HepG2 (cell line): ENCODE measurements at regions not wholly inside any gene's neighbourhood (a gene's known extent, or its start where the extent isn't known, plus 50 kb on each side); places are given as distances from the start of the nearest gene placed in this dataset.

Experiments
- ARID3A ChIP-seq: IDR thresholded peaks from 2 replicates; pipeline ENCODE4 v1.6.1; 2012; ENCODE audit warnings: low read depth, low read length, improper control_type of control experiment
- ATF1 ChIP-seq: IDR thresholded peaks from 2 replicates; pipeline ENCODE4 v1.6.1; 2016; ENCODE audit warnings: mild to moderate bottlenecking, control low read depth
- CEBPG ChIP-seq: IDR thresholded peaks from 2 replicates; pipeline ENCODE4 v1.6.1; 2016
- GMEB1 ChIP-seq: sonication (generic); formaldehyde crosslinking; IDR thresholded peaks from 2 replicates; pipeline ENCODE4 v1.5.1; 2020; ENCODE audit warnings: missing genetic modification reagents, mild to moderate bottlenecking, borderline replicate concordance
- HINFP ChIP-seq: sonication (generic); formaldehyde crosslinking; IDR thresholded peaks from 2 replicates; pipeline ENCODE4 v1.4.0; 2020; ENCODE audit warnings: low read depth, mild to moderate bottlenecking, missing genetic modification reagents
- KDM3A ChIP-seq: IDR thresholded peaks from 2 replicates; pipeline ENCODE4 v1.6.1; 2018; ENCODE audit warnings: low read depth, missing compliant biosample characterization
- MED1 ChIP-seq: sonication (generic); formaldehyde crosslinking; IDR thresholded peaks from 2 replicates; pipeline ENCODE4 v1.4.0; 2020; ENCODE audit warnings: missing genetic modification reagents
- NONO ChIP-seq, 2 experiments: fragments of 450-650 bp in 1 of 2; sonication (generic) in 1 of 2; formaldehyde crosslinking in 1 of 2; IDR thresholded peaks in 1 of 2; conservative IDR thresholded peaks in 1 of 2; 2 replicates each; pipeline versions ENCODE4 v1.6.1 to v1.8.0; 2017 to 2022; ENCODE audit warnings: mild to moderate bottlenecking in 1 of 2, missing genetic modification reagents in 1 of 2, moderate library complexity in 1 of 2
- ONECUT2 ChIP-seq: sonication (generic); formaldehyde crosslinking; IDR thresholded peaks from 2 replicates; pipeline ENCODE4 v1.4.0; 2020; ENCODE audit warnings: missing genetic modification reagents
- TERF1 ChIP-seq: sonication (generic); formaldehyde crosslinking; IDR thresholded peaks from 2 replicates; pipeline ENCODE4 v1.8.0; 2022; ENCODE audit warnings: mild to moderate bottlenecking, missing genetic modification reagents, moderate library complexity
- ZFYVE20 ChIP-seq: sonication (generic); formaldehyde crosslinking; IDR thresholded peaks from 2 replicates; pipeline ENCODE4 v1.8.0; 2023; ENCODE audit warnings: low read depth, mild to moderate bottlenecking, moderate library complexity, missing genetic modification reagents, borderline replicate concordance
- ZMAT5 ChIP-seq: sonication (generic); formaldehyde crosslinking; IDR thresholded peaks from 2 replicates; pipeline ENCODE4 v1.5.0; 2020; ENCODE audit warnings: mild to moderate bottlenecking, low read depth, missing genetic modification reagents, borderline replicate concordance
- ZMYM3 ChIP-seq: sonication (generic); formaldehyde crosslinking; IDR thresholded peaks from 2 replicates; pipeline ENCODE4 v1.5.1; 2020; ENCODE audit warnings: mild to moderate bottlenecking, missing genetic modification reagents
- ZNF207 ChIP-seq: fragments of 450-650 bp; IDR thresholded peaks from 2 replicates; pipeline ENCODE4 v1.6.1; 2016; ENCODE audit warnings: antibody characterized with exemption, borderline replicate concordance
- ZNF558 ChIP-seq: sonication (generic); formaldehyde crosslinking; IDR thresholded peaks from 2 replicates; pipeline ENCODE4 v1.9.0; 2022; ENCODE audit warnings: mild to moderate bottlenecking, missing genetic modification reagents, borderline replicate concordance
- ZNF652 ChIP-seq: IDR thresholded peaks from 2 replicates; pipeline ENCODE4 v1.6.1; 2016; ENCODE audit warnings: low read depth, borderline replicate concordance
- ZNF660 ChIP-seq: sonication (generic); formaldehyde crosslinking; IDR thresholded peaks from 2 replicates; pipeline ENCODE4 v1.5.1; 2020; ENCODE audit warnings: mild to moderate bottlenecking, low read depth, missing genetic modification reagents, borderline replicate concordance
- ZXDC ChIP-seq: sonication (generic); formaldehyde crosslinking; IDR thresholded peaks from 2 replicates; pipeline ENCODE4 v1.5.0; 2020; ENCODE audit warnings: mild to moderate bottlenecking, missing genetic modification reagents

- TF ChIP-seq TERF1 (peak; percentile 99), NONO (IDR thresholded peaks at IDR 0.05) (no peak), NONO (CRISPR knock-in tag; conservative IDR thresholded peaks at IDR 0.05) (peak; percentile 98), ZMAT5 (CRISPR knock-in tag) (peak; percentile 97), ZMYM3 (CRISPR knock-in tag) (peak; percentile 36; the same call in 1 of the 2 replicates), ZNF558 (CRISPR knock-in tag) (peak; percentile 100; the same call in 1 of the 2 replicates), ZNF660 (CRISPR knock-in tag) (peak; percentile 99), HINFP (peak; percentile 96; the same call in 1 of the 2 replicates), CEBPG (CRISPR knock-in tag) (peak; percentile 66), ONECUT2 (CRISPR knock-in tag) (peak; percentile 90), ZNF652 (CRISPR knock-in tag) (peak; percentile 59; the same call in 1 of the 2 replicates), MED1 (CRISPR knock-in tag) (peak; percentile 94), ZNF207 (no peak), GMEB1 (CRISPR knock-in tag) (peak; percentile 87), ARID3A (no peak), ZFYVE20 (peak; percentile 100), ATF1 (CRISPR knock-in tag) (no peak), ZXDC (CRISPR knock-in tag) (peak; percentile 99), KDM3A (CRISPR knock-in tag) (peak; percentile 99)
Observed at GRCh38 chr5:175796536-175797499, 74.6 kb upstream of the CPLX2 start (continued).
